PC-9 (cell line): ENCODE measurements at regions not wholly inside any gene's neighbourhood (a gene's known extent, or its start where the extent isn't known, plus 50 kb on each side); places are given as distances from the start of the nearest gene placed in this dataset.

ENCODE experiments used
- BruUV-seq: library from RNA; stranded (reverse); fragments of 400-500 nt; replicated peaks from 2 replicates; lab custom pipeline; 2021; lab: Mats Ljungman, UMichigan
- CTCF ChIA-PET: fragments of 300-600 bp; sonication (Branson Sonifier 250); formaldehyde crosslinking; loops from one replicate; lab custom pipeline; 2022; ENCODE audit warnings: antibody characterized with exemption; lab: Charles Lee
- POLR2A ChIA-PET: fragments of 300-600 bp; sonication (Branson Sonifier 250); formaldehyde crosslinking; loops from one replicate; lab custom pipeline; 2022; ENCODE audit warnings: antibody characterized with exemption; ENCODE audit not compliant: unreplicated experiment; lab: Charles Lee
- DNase-seq, 2 experiments: peaks; one replicate each; pipeline versions ENCODE4 v3.0.0 to v3.0.0-alpha.2; 2015 to 2022; ENCODE audit warnings: mixed read lengths in 1 of 2
- H2AFZ ChIP-seq: fragments of 200-600 bp; sonication (generic); 2 replicates; pipeline ENCODE4 v1.8.1; 2017; ENCODE audit warnings: antibody characterized with exemption
- H3F3A ChIP-seq: fragments of 200-600 bp; sonication (generic); 2 replicates; pipeline ENCODE4 v1.8.1; 2017; ENCODE audit warnings: antibody characterized with exemption, mild to moderate bottlenecking, low read depth; ENCODE audit not compliant: insufficient read depth
- H3K27ac ChIP-seq: fragments of 200-600 bp; sonication (generic); 2 replicates; pipeline ENCODE4 v1.6.1; 2016; ENCODE audit warnings: mixed run types
- H3K27me3 ChIP-seq: fragments of 200-600 bp; sonication (generic); 2 replicates; pipeline ENCODE4 v1.6.1; 2016; ENCODE audit warnings: low read depth, mixed run types; ENCODE audit not compliant: insufficient read depth
- H3K36me3 ChIP-seq: fragments of 200-600 bp; sonication (generic); 2 replicates; pipeline ENCODE4 v1.6.1; 2016; ENCODE audit warnings: low read depth, mixed run types
- H3K4me1 ChIP-seq: fragments of 200-600 bp; sonication (generic); replicated peaks from 2 replicates; pipeline ENCODE4 v1.6.1; 2016; ENCODE audit warnings: mixed run types; ENCODE audit not compliant: insufficient read depth
- H3K4me2 ChIP-seq: fragments of 200-600 bp; sonication (generic); 2 replicates; pipeline ENCODE4 v1.6.1; 2017; ENCODE audit warnings: mixed run types
- H3K4me3 ChIP-seq: fragments of 200-600 bp; sonication (generic); 2 replicates; pipeline ENCODE4 v1.6.1; 2016; ENCODE audit warnings: mixed run types
- H3K79me2 ChIP-seq: fragments of 200-600 bp; sonication (generic); 2 replicates; pipeline ENCODE4 v1.6.1; 2017; ENCODE audit warnings: low read depth, mixed run types
- H3K9me2 ChIP-seq: fragments of 200-600 bp; sonication (generic); 2 replicates; pipeline ENCODE4 v1.8.1; 2017; ENCODE audit warnings: mild to moderate bottlenecking; ENCODE audit not compliant: insufficient read depth
- H3K9me3 ChIP-seq: fragments of 200-600 bp; sonication (generic); 2 replicates; pipeline ENCODE4 v1.8.1; 2016; ENCODE audit warnings: low read depth; ENCODE audit not compliant: insufficient read depth
- H4K20me1 ChIP-seq: fragments of 200-600 bp; sonication (generic); 2 replicates; pipeline ENCODE4 v1.8.1; 2017; ENCODE audit not compliant: insufficient read depth
- CTCF ChIP-seq: fragments of 200-600 bp; sonication (generic); conservative IDR thresholded peaks from 2 replicates; pipeline ENCODE4 v1.6.1; 2017; ENCODE audit warnings: mixed run types, antibody characterized with exemption, mild to moderate bottlenecking, moderate library complexity
- EZH2 ChIP-seq: fragments of 200-600 bp; sonication (generic); IDR thresholded peaks from 2 replicates; pipeline ENCODE4 v1.8.0; 2017; ENCODE audit warnings: antibody characterized with exemption, low read depth
- intact Hi-C: fragments of 100-400 bp; cut with micrococcal nuclease; formaldehyde crosslinking; loops from one replicate; pipeline ENCODE4 v1.10.0; 2022; ENCODE audit not compliant: unreplicated experiment

GRCh38 chr2:163236553-163236952, 398.0 kb upstream of the KCNH7 start:
- intact Hi-C loops = no loop called here
- DNase-seq = no peak

GRCh38 chr2:163231666-163232065, 393.1 kb upstream of the KCNH7 start:
- intact Hi-C loops = no loop called here
- Histone ChIP-seq H3F3A (no peaks in the 10 kb centered on the region), H3K27ac (no peak overlapping the region), H3K9me3 (no peaks in the 10 kb centered on the region), H3K27me3 (no peaks in the 10 kb centered on the region), H3K4me3 (no peak overlapping the region), H3K36me3 (no peaks in the 10 kb centered on the region), H3K4me1 (no peaks in the 10 kb centered on the region), H4K20me1 (no peaks in the 10 kb centered on the region), H3K9me2 (no peaks in the 10 kb centered on the region), H3K4me2 (no peak overlapping the region), H3K79me2 (no peaks in the 10 kb centered on the region), H2AFZ (no peak overlapping the region)
- CTCF ChIA-PET = no interaction called here
- DNase-seq = no peak
- no peak for TF ChIP-seq EZH2
- TF ChIP-seq CTCF = no peak
- no TSS peak for BruUV-seq
- POLR2A ChIA-PET = no interaction called here

More at GRCh38 chr2:163236553-163236952, 398.0 kb upstream of the KCNH7 start:
- Histone ChIP-seq H3K36me3 (no peaks in the 10 kb centered on the region), H3K9me2 (no peaks in the 10 kb centered on the region), H3K9me3 (no peaks in the 10 kb centered on the region), H3K4me2 (no peak overlapping the region), H2AFZ (no peak overlapping the region), H3F3A (no peaks in the 10 kb centered on the region), H3K27ac (no peak overlapping the region), H3K79me2 (no peaks in the 10 kb centered on the region), H3K4me3 (no peak overlapping the region), H3K4me1 (no peaks in the 10 kb centered on the region), H3K27me3 (no peaks in the 10 kb centered on the region), H4K20me1 (no peaks in the 10 kb centered on the region)
- ChIA-PET POLR2A (no interaction called here), CTCF (no interaction called here)
- BruUV-seq = no TSS peak
- TF ChIP-seq EZH2 = no peak
- no peak for TF ChIP-seq CTCF

GRCh38 chr2:163213661-163214081, 375.1 kb upstream of the KCNH7 start:
- ChIA-PET POLR2A (no interaction called here), CTCF (interaction anchor here (0.6 kb wide), 1 partner anchor 1707 kb away, joined by 3 read pairs; no protein-coding TSS in a partner anchor)
- Histone ChIP-seq H3K4me2 (peak overlapping the region; percentile 40), H4K20me1 (no peaks in the 10 kb centered on the region), H3K79me2 (no peaks in the 10 kb centered on the region), H3K4me1 (peaks cover 31% of the 10 kb centered on the region), H3K9me2 (no peaks in the 10 kb centered on the region), H3K4me3 (no peak overlapping the region), H3K27ac (peak overlapping the region; percentile 63), H3K9me3 (no peaks in the 10 kb centered on the region), H3F3A (peaks cover 25% of the 10 kb centered on the region), H3K27me3 (no peaks in the 10 kb centered on the region), H3K36me3 (no peaks in the 10 kb centered on the region), H2AFZ (no peak overlapping the region)
- TF ChIP-seq CTCF (no peak), EZH2 (no peak)
- intact Hi-C loops = no loop called here
- peak in 1 of 2 experiments; percentile 86 for DNase-seq
- no TSS peak for BruUV-seq
